HCT116 (cell line): ENCODE measurements at regions not wholly inside any gene's neighbourhood (a gene's known extent, or its start where the extent isn't known, plus 50 kb on each side); places are given as distances from the start of the nearest gene placed in this dataset.

Source experiments
- ATAC-seq: fragments of 200-7000 bp; cut with Tn5 transposase; 2 replicates; pipeline ENCODE4 v1.9.1; 2020; ENCODE audit warnings: mild to moderate bottlenecking, moderate library complexity
- BruUV-seq: library from RNA; stranded (reverse); fragments of 400-500 nt; replicated peaks from 2 replicates; lab custom pipeline; 2021; lab: Mats Ljungman, UMichigan
- CTCF ChIA-PET: fragments of 300-600 bp; sonication (Branson Sonifier 250); formaldehyde crosslinking; loops from one replicate; lab custom pipeline; 2021; ENCODE audit warnings: antibody characterized with exemption; lab: Charles Lee
- POLR2A ChIA-PET: fragments of 300-600, 350-600 bp; sonication (Branson Sonifier 250); formaldehyde crosslinking; loops from one replicate; lab custom pipeline; 2021; ENCODE audit warnings: antibody characterized with exemption; lab: Charles Lee
- RAD21 ChIA-PET, 2 experiments: fragments of 300-600 bp; sonication (Branson Sonifier 250); formaldehyde crosslinking; loops; one replicate each; lab custom pipeline; 2023; ENCODE audit warnings: low total read pairs in 2 of 2; ENCODE audit not compliant: uncharacterized antibody in 2 of 2, unreplicated experiment in 2 of 2, low non-redundant PET in 1 of 2; lab: Charles Lee
- DNase-seq: peaks from one replicate; pipeline ENCODE4 v3.0.0-alpha.2; 2010; ENCODE audit warnings: low read depth, low spot score
- H2AFZ ChIP-seq: fragments of 200-600 bp; shearing (Covaris generic), sonication (generic); 2 replicates; pipeline ENCODE4 v1.6.1; 2017; ENCODE audit warnings: low read depth, mixed run types, mixed read lengths, antibody characterized with exemption, low read length; ENCODE audit not compliant: poor library complexity, severe bottlenecking
- H3K27ac ChIP-seq: 2 replicates; pipeline ENCODE4 v1.5.1; 2012; ENCODE audit warnings: low read depth, low read length
- H3K27me3 ChIP-seq: fragments of 200-600 bp; sonication (generic); 2 replicates; pipeline ENCODE4 v1.6.1; 2016; ENCODE audit warnings: mixed run types, low read length, mixed read lengths; ENCODE audit not compliant: insufficient read depth
- H3K36me3 ChIP-seq, 2 experiments: fragments of 200-500 bp in 1 of 2; fragments of 200-600 bp in 1 of 2; sonication (Bioruptor generic) in 1 of 2; sonication (generic) in 1 of 2; 2 replicates each; pipeline versions ENCODE4 v1.5.1 to v1.6.1; 2014 to 2016; ENCODE audit warnings: low read length in 2 of 2, inconsistent platforms in 1 of 2, mixed read lengths in 1 of 2, mixed run types in 1 of 2; ENCODE audit not compliant: insufficient read depth in 2 of 2, control insufficient read depth in 1 of 2
- H3K4me1 ChIP-seq, 2 experiments: fragments of 200-600 bp in 1 of 2; sonication (generic) in 1 of 2; 2 replicates each; pipeline versions ENCODE4 v1.5.1 to v1.6.1; 2012 to 2017; ENCODE audit warnings: low read length in 2 of 2, inconsistent platforms in 1 of 2, mild to moderate bottlenecking in 1 of 2, mixed read lengths in 1 of 2, mixed run types in 1 of 2, moderate library complexity in 1 of 2; ENCODE audit not compliant: insufficient read depth in 2 of 2, control insufficient read depth in 1 of 2
- H3K4me2 ChIP-seq: fragments of 200-600 bp; sonication (generic); 2 replicates; pipeline ENCODE4 v1.6.1; 2017; ENCODE audit warnings: mixed run types, low read length, mixed read lengths
- H3K4me3 ChIP-seq, 2 experiments: fragments of 200-600 bp in 1 of 2; sonication (generic) in 1 of 2; replicated peaks in 1 of 2; 2 replicates each; pipeline ENCODE4 v1.5.1; 2011 to 2016; ENCODE audit warnings: low read length in 2 of 2, control low read depth in 1 of 2, low read depth in 1 of 2, mild to moderate bottlenecking in 1 of 2, mixed read lengths in 1 of 2, mixed run types in 1 of 2
- H3K79me2 ChIP-seq: fragments of 200-600 bp; sonication (generic); 2 replicates; pipeline ENCODE4 v1.6.1; 2017; ENCODE audit warnings: mild to moderate bottlenecking, mixed run types, low read length, moderate library complexity, mixed read lengths; ENCODE audit not compliant: insufficient read depth
- H3K9ac ChIP-seq: fragments of 200-600 bp; sonication (generic); 2 replicates; pipeline ENCODE4 v1.6.1; 2016; ENCODE audit warnings: low read length, mixed read lengths
- H3K9me2 ChIP-seq: fragments of 200-600 bp; sonication (generic), shearing (Covaris generic); 2 replicates; pipeline ENCODE4 v1.6.1; 2017; ENCODE audit warnings: mixed run types, mild to moderate bottlenecking, moderate library complexity; ENCODE audit not compliant: insufficient read depth
- H3K9me3 ChIP-seq, 2 experiments: fragments of 200-500 bp in 1 of 2; fragments of 200-600 bp in 1 of 2; sonication (Bioruptor generic) in 1 of 2; sonication (generic) in 1 of 2; 2 replicates each; pipeline ENCODE4 v1.6.1; 2014 to 2017; ENCODE audit warnings: low read length in 2 of 2, mixed read lengths in 2 of 2, inconsistent platforms in 1 of 2, low read depth in 1 of 2, mild to moderate bottlenecking in 1 of 2, mixed run types in 1 of 2, moderate library complexity in 1 of 2; ENCODE audit not compliant: control insufficient read depth in 1 of 2, insufficient read depth in 1 of 2
- H4K20me1 ChIP-seq: fragments of 200-600 bp; sonication (generic), shearing (Covaris generic); 2 replicates; pipeline ENCODE4 v1.6.1; 2017; ENCODE audit warnings: mixed run types, mild to moderate bottlenecking, moderate library complexity; ENCODE audit not compliant: insufficient read depth
- CEBPB ChIP-seq: IDR thresholded peaks from 2 replicates; pipeline ENCODE4 v1.6.1; 2012; ENCODE audit warnings: low read depth
- EGR1 ChIP-seq: IDR thresholded peaks from 2 replicates; pipeline ENCODE4 v1.6.1; 2012; ENCODE audit warnings: low read depth
- ELF1 ChIP-seq: IDR thresholded peaks from 2 replicates; pipeline ENCODE4 v1.6.1; 2012; ENCODE audit warnings: low read depth, borderline replicate concordance
- EZH2 ChIP-seq: fragments of 200-600 bp; sonication (generic); IDR thresholded peaks from 2 replicates; pipeline ENCODE4 v1.6.1; 2017; ENCODE audit warnings: antibody characterized with exemption, mixed run types
- EZH2phosphoT487 ChIP-seq: fragments of 200-600 bp; IDR thresholded peaks from 2 replicates; pipeline ENCODE4 v1.6.1; 2018; ENCODE audit warnings: antibody characterized with exemption, borderline replicate concordance
- FOSL1 ChIP-seq: IDR thresholded peaks from 2 replicates; pipeline ENCODE4 v1.6.1; 2012; ENCODE audit warnings: low read depth
- MAX ChIP-seq: IDR thresholded peaks from 2 replicates; pipeline ENCODE4 v1.6.1; 2012
- POLR2A ChIP-seq: IDR thresholded peaks from 2 replicates; pipeline ENCODE4 v1.7.0; 2011; ENCODE audit warnings: borderline replicate concordance; ENCODE audit not compliant: insufficient read depth, insufficient read length; ENCODE audit errors: extremely low read depth
- RAD21 ChIP-seq: IDR thresholded peaks from 2 replicates; pipeline ENCODE4 v1.6.1; 2012; ENCODE audit warnings: low read depth, mild to moderate bottlenecking
- SIN3A ChIP-seq: IDR thresholded peaks from 2 replicates; pipeline ENCODE4 v1.6.1; 2012; ENCODE audit warnings: low read depth
- SP1 ChIP-seq: IDR thresholded peaks from 2 replicates; pipeline ENCODE4 v1.6.1; 2012; ENCODE audit warnings: low read depth
- SRF ChIP-seq: IDR thresholded peaks from 2 replicates; pipeline ENCODE4 v1.6.1; 2012; ENCODE audit warnings: low read depth
- TCF7L2 ChIP-seq: IDR thresholded peaks from 2 replicates; pipeline ENCODE4 v1.7.0; 2011; ENCODE audit warnings: borderline replicate concordance, inconsistent platforms; ENCODE audit not compliant: insufficient read depth, insufficient read length; ENCODE audit errors: extremely low read depth
- ZFX ChIP-seq: fragments of 450-650 bp; IDR thresholded peaks from 2 replicates; pipeline ENCODE4 v1.6.1; 2017
- ZNF274 ChIP-seq: fragments of 200-500 bp; sonication (Bioruptor generic); IDR thresholded peaks from 2 replicates; pipeline ENCODE4 v1.6.1; 2014; ENCODE audit warnings: mild to moderate bottlenecking, low read depth, low read length, inconsistent platforms
- intact Hi-C: fragments of 100-400 bp; cut with micrococcal nuclease; formaldehyde crosslinking; loops from 2 replicates; pipeline ENCODE4 v1.10.0; 2022
- TF ChIP-seq, protein P1 (sequence below): IDR thresholded peaks from 2 replicates; pipeline ENCODE4 v1.6.1; 2012; ENCODE audit warnings: low read depth
- TF ChIP-seq, protein P2 (sequence below): IDR thresholded peaks from 2 replicates; pipeline ENCODE4 v1.6.1; 2012

- peaks cover 0 to 10% of the 10 kb centered on the region in 2 experiments; a peak in 1 of 4 replicates for H3K9me3 ChIP-seq
- no peaks in the 10 kb centered on the region for H3K27me3 ChIP-seq
- H3K4me1 ChIP-seq, result no peaks in the 10 kb centered on the region; a peak in 1 of 4 replicates
- H3K27ac ChIP-seq, result no peak overlapping the region
- ATAC-seq, result no peak
- RAD21 ChIA-PET, result no interaction called here
- H2AFZ ChIP-seq, result no peak overlapping the region
- TF ChIP-seq SIN3A, result no peak
- TF ChIP-seq SRF, result no peak
- TF ChIP-seq, all 23 proteins: peak for 0
- DNase-seq, result no peak
- H3K4me3 ChIP-seq, result no peak overlapping the region
- H3K4me2 ChIP-seq, result no peak overlapping the region
- H3K79me2 ChIP-seq, result no peaks in the 10 kb centered on the region
- H4K20me1 ChIP-seq, result no peaks in the 10 kb centered on the region
- no peaks in the 10 kb centered on the region for H3K36me3 ChIP-seq
- ChIA-PET POLR2A (no interaction called here), CTCF (no interaction called here)
- no peaks in the 10 kb centered on the region for H3K9me2 ChIP-seq
- no peak overlapping the region for H3K9ac ChIP-seq
- intact Hi-C loops, result no loop called here
- no TSS peak for BruUV-seq
Measured at GRCh38 chr4:13891544-13891939, 264.0 kb upstream of the BOD1L1 start.

GRCh38 chr4:13892739-13893105 is 265.2 kb upstream of the BOD1L1 start:
- ChIA-PET POLR2A (no interaction called here), RAD21 (no interaction called here), CTCF (no interaction called here)
- Histone ChIP-seq H3K36me3 (no peaks in the 10 kb centered on the region), H3K4me3 (no peak overlapping the region), H3K27me3 (no peaks in the 10 kb centered on the region), H2AFZ (no peak overlapping the region), H3K9me3 (peaks cover 0 to 13% of the 10 kb centered on the region in 2 experiments; a peak in 1 of 4 replicates), H3K4me2 (no peak overlapping the region), H3K4me1 (no peaks in the 10 kb centered on the region; a peak in 1 of 4 replicates), H3K79me2 (no peaks in the 10 kb centered on the region), H3K27ac (no peak overlapping the region), H4K20me1 (no peaks in the 10 kb centered on the region), H3K9ac (no peak overlapping the region), H3K9me2 (no peaks in the 10 kb centered on the region)
- DNase-seq, result no peak
- intact Hi-C loops, result no loop called here
- no TSS peak for BruUV-seq
- TF ChIP-seq ZFX (no peak), SP1 (no peak), FOSL1 (no peak), ZNF274 (no peak), SRF (no peak), RAD21 (no peak), POLR2A (no peak), TCF7L2 (no peak), EZH2phosphoT487 (no peak), MAX (no peak), ELF1 (no peak), CEBPB (no peak), EZH2 (no peak), EGR1 (no peak)
- TF ChIP-seq, protein P1, sequence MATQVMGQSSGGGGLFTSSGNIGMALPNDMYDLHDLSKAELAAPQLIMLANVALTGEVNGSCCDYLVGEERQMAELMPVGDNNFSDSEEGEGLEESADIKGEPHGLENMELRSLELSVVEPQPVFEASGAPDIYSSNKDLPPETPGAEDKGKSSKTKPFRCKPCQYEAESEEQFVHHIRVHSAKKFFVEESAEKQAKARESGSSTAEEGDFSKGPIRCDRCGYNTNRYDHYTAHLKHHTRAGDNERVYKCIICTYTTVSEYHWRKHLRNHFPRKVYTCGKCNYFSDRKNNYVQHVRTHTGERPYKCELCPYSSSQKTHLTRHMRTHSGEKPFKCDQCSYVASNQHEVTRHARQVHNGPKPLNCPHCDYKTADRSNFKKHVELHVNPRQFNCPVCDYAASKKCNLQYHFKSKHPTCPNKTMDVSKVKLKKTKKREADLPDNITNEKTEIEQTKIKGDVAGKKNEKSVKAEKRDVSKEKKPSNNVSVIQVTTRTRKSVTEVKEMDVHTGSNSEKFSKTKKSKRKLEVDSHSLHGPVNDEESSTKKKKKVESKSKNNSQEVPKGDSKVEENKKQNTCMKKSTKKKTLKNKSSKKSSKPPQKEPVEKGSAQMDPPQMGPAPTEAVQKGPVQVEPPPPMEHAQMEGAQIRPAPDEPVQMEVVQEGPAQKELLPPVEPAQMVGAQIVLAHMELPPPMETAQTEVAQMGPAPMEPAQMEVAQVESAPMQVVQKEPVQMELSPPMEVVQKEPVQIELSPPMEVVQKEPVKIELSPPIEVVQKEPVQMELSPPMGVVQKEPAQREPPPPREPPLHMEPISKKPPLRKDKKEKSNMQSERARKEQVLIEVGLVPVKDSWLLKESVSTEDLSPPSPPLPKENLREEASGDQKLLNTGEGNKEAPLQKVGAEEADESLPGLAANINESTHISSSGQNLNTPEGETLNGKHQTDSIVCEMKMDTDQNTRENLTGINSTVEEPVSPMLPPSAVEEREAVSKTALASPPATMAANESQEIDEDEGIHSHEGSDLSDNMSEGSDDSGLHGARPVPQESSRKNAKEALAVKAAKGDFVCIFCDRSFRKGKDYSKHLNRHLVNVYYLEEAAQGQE, result no peak
- TF ChIP-seq, protein P2, sequence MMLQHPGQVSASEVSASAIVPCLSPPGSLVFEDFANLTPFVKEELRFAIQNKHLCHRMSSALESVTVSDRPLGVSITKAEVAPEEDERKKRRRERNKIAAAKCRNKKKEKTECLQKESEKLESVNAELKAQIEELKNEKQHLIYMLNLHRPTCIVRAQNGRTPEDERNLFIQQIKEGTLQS, result no peak
- ATAC-seq, result no peak
